MM.1S (cell line): ENCODE measurements at regions not wholly inside any gene's neighbourhood (a gene's known extent, or its start where the extent isn't known, plus 50 kb on each side); places are given as distances from the start of the nearest gene placed in this dataset.

Experiments used
- DNase-seq: peaks from one replicate; pipeline ENCODE4 v3.0.0-alpha.2; 2015
- H2AFZ ChIP-seq: fragments of 300-600 bp; sonication (generic); 2 replicates; pipeline ENCODE4 v1.6.0; 2016; ENCODE audit warnings: antibody characterized with exemption, low read length
- H3F3A ChIP-seq: fragments of 300-600 bp; sonication (generic); 2 replicates; pipeline ENCODE4 v1.6.1; 2016; ENCODE audit warnings: mild to moderate bottlenecking, antibody characterized with exemption, low read length, moderate library complexity, mixed read lengths; ENCODE audit not compliant: insufficient read depth
- H3K27ac ChIP-seq: fragments of 300-600 bp; sonication (generic); 2 replicates; pipeline ENCODE4 v1.5.1; 2016; ENCODE audit warnings: mild to moderate bottlenecking, low read length
- H3K27me3 ChIP-seq: fragments of 300-600 bp; sonication (generic); replicated peaks from 2 replicates; pipeline ENCODE4 v1.6.0; 2016; ENCODE audit warnings: low read length; ENCODE audit not compliant: insufficient read depth
- H3K36me3 ChIP-seq: fragments of 300-600 bp; sonication (generic); replicated peaks from 2 replicates; pipeline ENCODE4 v1.6.1; 2016; ENCODE audit warnings: mild to moderate bottlenecking, low read length, mixed read lengths; ENCODE audit not compliant: insufficient read depth
- H3K4me1 ChIP-seq: fragments of 300-600 bp; sonication (generic); 2 replicates; pipeline ENCODE4 v1.6.1; 2016; ENCODE audit warnings: low read length, mixed read lengths
- H3K4me2 ChIP-seq: fragments of 300-600 bp; sonication (generic); 2 replicates; pipeline ENCODE4 v1.6.0; 2016; ENCODE audit warnings: low read depth, low read length
- H3K4me3 ChIP-seq: fragments of 300-600 bp; sonication (generic); 2 replicates; pipeline ENCODE4 v1.5.1; 2016; ENCODE audit warnings: low read length, mixed read lengths
- H3K79me2 ChIP-seq: fragments of 300-600 bp; sonication (generic); 2 replicates; pipeline ENCODE4 v1.6.1; 2016; ENCODE audit warnings: mixed run types, low read length, mixed read lengths
- H3K9ac ChIP-seq: fragments of 300-600 bp; sonication (generic); 2 replicates; pipeline ENCODE4 v1.6.1; 2016; ENCODE audit warnings: low read length, mixed read lengths
- H3K9me2 ChIP-seq: fragments of 300-600 bp; sonication (generic); replicated peaks from 2 replicates; pipeline ENCODE4 v1.6.1; 2016; ENCODE audit warnings: mild to moderate bottlenecking, low read length, mixed read lengths; ENCODE audit not compliant: insufficient read depth
- H3K9me3 ChIP-seq: fragments of 300-600 bp; sonication (generic); replicated peaks from 2 replicates; pipeline ENCODE4 v1.6.1; 2016; ENCODE audit warnings: mild to moderate bottlenecking, low read length, mixed read lengths; ENCODE audit not compliant: insufficient read depth
- H4K20me1 ChIP-seq: fragments of 300-600 bp; sonication (generic); 2 replicates; pipeline ENCODE4 v1.6.1; 2016; ENCODE audit warnings: mild to moderate bottlenecking, low read length, moderate library complexity, mixed read lengths; ENCODE audit not compliant: insufficient read depth
- CTCF ChIP-seq: fragments of 300-600 bp; sonication (generic); IDR thresholded peaks from 2 replicates; pipeline ENCODE4 v1.5.1; 2016; ENCODE audit warnings: antibody characterized with exemption, low read length, mixed read lengths
- EZH2 ChIP-seq: fragments of 300-600 bp; sonication (generic); optimal IDR thresholded peaks from 2 replicates; pipeline ENCODE3; 2017; ENCODE audit warnings: low read depth, mild to moderate bottlenecking, antibody characterized with exemption, low read length, mixed read lengths
- EZH2phosphoT487 ChIP-seq: fragments of 300-600 bp; sonication (generic); IDR thresholded peaks from 2 replicates; pipeline ENCODE4 v1.6.1; 2018; ENCODE audit warnings: antibody characterized with exemption, low read length

- no peak overlapping the region for H3K4me2 ChIP-seq
- H3K9me3 ChIP-seq, result no peaks in the 10 kb centered on the region
- no peak overlapping the region for H3K27ac ChIP-seq
- H3K4me3 ChIP-seq, result no peak overlapping the region
- no peak for DNase-seq
- no peaks in the 10 kb centered on the region for H3K9me2 ChIP-seq
- no peaks in the 10 kb centered on the region for H3K4me1 ChIP-seq
- H3K79me2 ChIP-seq, result no peaks in the 10 kb centered on the region
- no peaks in the 10 kb centered on the region for H4K20me1 ChIP-seq
- H3K9ac ChIP-seq, result no peak overlapping the region
- no peak overlapping the region for H2AFZ ChIP-seq
- H3F3A ChIP-seq, result no peaks in the 10 kb centered on the region
- H3K27me3 ChIP-seq, result peaks cover 14% of the 10 kb centered on the region; the same call in 1 of the 2 replicates
- H3K36me3 ChIP-seq, result no peaks in the 10 kb centered on the region
- no peak for TF ChIP-seq EZH2
- no peak for TF ChIP-seq EZH2phosphoT487
- no peak for TF ChIP-seq CTCF
Observed at GRCh38 chr11:119903821-119904220, 174.8 kb upstream of the NECTIN1 start.

- TF ChIP-seq EZH2, result no peak
- no peak for TF ChIP-seq EZH2phosphoT487
- no peak for TF ChIP-seq CTCF
- no peak overlapping the region for H3K4me2 ChIP-seq
- no peaks in the 10 kb centered on the region for H3F3A ChIP-seq
- DNase-seq, result no peak
- H4K20me1 ChIP-seq, result no peaks in the 10 kb centered on the region
- no peak overlapping the region for H3K4me3 ChIP-seq
- H3K27ac ChIP-seq, result no peak overlapping the region
- H3K9me3 ChIP-seq, result no peaks in the 10 kb centered on the region
- H3K36me3 ChIP-seq, result no peaks in the 10 kb centered on the region
- no peaks in the 10 kb centered on the region for H3K4me1 ChIP-seq
- no peak overlapping the region for H2AFZ ChIP-seq
- no peaks in the 10 kb centered on the region for H3K9me2 ChIP-seq
- H3K27me3 ChIP-seq, result peaks cover 10% of the 10 kb centered on the region; the same call in 1 of the 2 replicates
- no peak overlapping the region for H3K9ac ChIP-seq
- no peaks in the 10 kb centered on the region for H3K79me2 ChIP-seq
Observed at GRCh38 chr11:119903389-119903788, 174.4 kb upstream of the NECTIN1 start.

GRCh38 chr11:119902656-119903231, 173.7 kb upstream of the NECTIN1 start:
- H3K79me2 ChIP-seq, result no peaks in the 10 kb centered on the region
- no peaks in the 10 kb centered on the region for H3F3A ChIP-seq
- H3K27ac ChIP-seq, result no peak overlapping the region
- H3K4me3 ChIP-seq, result no peak overlapping the region
- TF ChIP-seq EZH2 (no peak), CTCF (no peak), EZH2phosphoT487 (no peak)
- H3K9ac ChIP-seq, result no peak overlapping the region
- no peak for DNase-seq
- H3K36me3 ChIP-seq, result no peaks in the 10 kb centered on the region
- no peak overlapping the region for H3K4me2 ChIP-seq
- no peak overlapping the region for H2AFZ ChIP-seq
- no peaks in the 10 kb centered on the region for H3K9me3 ChIP-seq
- peaks cover 6% of the 10 kb centered on the region; the same call in 1 of the 2 replicates for H3K27me3 ChIP-seq
- no peaks in the 10 kb centered on the region for H4K20me1 ChIP-seq
- no peaks in the 10 kb centered on the region for H3K9me2 ChIP-seq
- H3K4me1 ChIP-seq, result no peaks in the 10 kb centered on the region
